Parathyroid adenoma (tissue), 2 donors: ENCODE measurements at regions not wholly inside any gene's neighbourhood (a gene's known extent, or its start where the extent isn't known, plus 50 kb on each side); places are given as distances from the start of the nearest gene placed in this dataset.

ENCODE experiments used
- H2AFZ ChIP-seq: fragments of 300-600 bp; sonication (generic); one replicate; pipeline ENCODE4 v1.7.0; 2017; ENCODE audit warnings: antibody characterized with exemption, mild to moderate bottlenecking
- H3K27ac ChIP-seq: fragments of 300-600 bp; sonication (generic); one replicate; pipeline ENCODE4 v1.7.0; 2017
- H3K27me3 ChIP-seq: fragments of 300-600 bp; sonication (generic); one replicate; pipeline ENCODE4 v1.7.0; 2017; ENCODE audit warnings: low read length; ENCODE audit not compliant: control insufficient read depth, insufficient read depth
- H3K36me3 ChIP-seq: fragments of 300-600 bp; sonication (generic); one replicate; pipeline ENCODE4 v1.7.0; 2017; ENCODE audit warnings: low read length; ENCODE audit not compliant: control insufficient read depth, insufficient read depth
- H3K4me1 ChIP-seq: fragments of 300-600 bp; sonication (generic); one replicate; pipeline ENCODE4 v1.7.0; 2017; ENCODE audit warnings: control low read depth
- H3K4me2 ChIP-seq: fragments of 300-600 bp; sonication (generic); one replicate; pipeline ENCODE4 v1.7.0; 2017; ENCODE audit warnings: low read length
- H3K4me3 ChIP-seq: fragments of 300-600 bp; sonication (generic); one replicate; pipeline ENCODE4 v1.7.0; 2017; ENCODE audit warnings: low read depth, low read length
- H3K79me2 ChIP-seq: fragments of 300-600 bp; sonication (generic); one replicate; pipeline ENCODE4 v1.7.0; 2017; ENCODE audit warnings: control low read depth
- H3K9ac ChIP-seq: fragments of 300-600 bp; sonication (generic); one replicate; pipeline ENCODE4 v1.7.0; 2017; ENCODE audit warnings: mild to moderate bottlenecking
- H3K9me3 ChIP-seq: fragments of 300-600 bp; sonication (generic); one replicate; pipeline ENCODE4 v1.7.0; 2017; ENCODE audit warnings: low read length; ENCODE audit not compliant: control insufficient read depth
- TF ChIP-seq, protein P1 (sequence below): fragments of 300-600 bp; sonication (generic); IDR thresholded peaks from one replicate; pipeline ENCODE4 v1.7.0; 2017; ENCODE audit warnings: antibody characterized with exemption, mild to moderate bottlenecking
- donor health status: primary hyperparathyroidism.

DNA sequence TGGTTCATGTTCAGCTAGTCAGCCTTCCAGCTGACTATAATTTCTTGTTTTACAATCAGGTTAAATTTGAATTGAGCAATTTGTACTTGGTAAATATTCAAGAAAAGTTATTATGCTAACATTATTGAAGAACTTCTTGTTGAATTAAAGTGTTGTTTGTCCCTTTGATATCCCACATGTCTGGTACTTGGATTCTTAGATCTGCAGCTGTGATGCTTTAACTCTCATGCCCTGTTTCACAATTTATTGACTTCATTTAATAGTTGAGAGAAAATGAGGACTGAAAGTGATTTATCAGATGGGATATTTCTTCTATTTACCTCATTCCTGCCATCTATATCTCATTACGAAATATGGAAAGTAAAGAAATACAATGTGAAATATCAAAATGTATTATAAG is 92.8 kb downstream of the FASLG start:
- no peaks in the 10 kb centered on the region for H3K9me3 ChIP-seq
- H3K4me2 ChIP-seq = no peak overlapping the region
- no peaks in the 10 kb centered on the region for H3K36me3 ChIP-seq
- H3K79me2 ChIP-seq = no peaks in the 10 kb centered on the region
- H2AFZ ChIP-seq = no peak overlapping the region
- H3K27ac ChIP-seq = no peak overlapping the region
- H3K4me1 ChIP-seq = no peaks in the 10 kb centered on the region
- no peaks in the 10 kb centered on the region for H3K27me3 ChIP-seq
- TF ChIP-seq, protein P1, sequence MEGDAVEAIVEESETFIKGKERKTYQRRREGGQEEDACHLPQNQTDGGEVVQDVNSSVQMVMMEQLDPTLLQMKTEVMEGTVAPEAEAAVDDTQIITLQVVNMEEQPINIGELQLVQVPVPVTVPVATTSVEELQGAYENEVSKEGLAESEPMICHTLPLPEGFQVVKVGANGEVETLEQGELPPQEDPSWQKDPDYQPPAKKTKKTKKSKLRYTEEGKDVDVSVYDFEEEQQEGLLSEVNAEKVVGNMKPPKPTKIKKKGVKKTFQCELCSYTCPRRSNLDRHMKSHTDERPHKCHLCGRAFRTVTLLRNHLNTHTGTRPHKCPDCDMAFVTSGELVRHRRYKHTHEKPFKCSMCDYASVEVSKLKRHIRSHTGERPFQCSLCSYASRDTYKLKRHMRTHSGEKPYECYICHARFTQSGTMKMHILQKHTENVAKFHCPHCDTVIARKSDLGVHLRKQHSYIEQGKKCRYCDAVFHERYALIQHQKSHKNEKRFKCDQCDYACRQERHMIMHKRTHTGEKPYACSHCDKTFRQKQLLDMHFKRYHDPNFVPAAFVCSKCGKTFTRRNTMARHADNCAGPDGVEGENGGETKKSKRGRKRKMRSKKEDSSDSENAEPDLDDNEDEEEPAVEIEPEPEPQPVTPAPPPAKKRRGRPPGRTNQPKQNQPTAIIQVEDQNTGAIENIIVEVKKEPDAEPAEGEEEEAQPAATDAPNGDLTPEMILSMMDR = no peak
- no peak overlapping the region for H3K4me3 ChIP-seq
- H3K9ac ChIP-seq = no peak overlapping the region

DNA sequence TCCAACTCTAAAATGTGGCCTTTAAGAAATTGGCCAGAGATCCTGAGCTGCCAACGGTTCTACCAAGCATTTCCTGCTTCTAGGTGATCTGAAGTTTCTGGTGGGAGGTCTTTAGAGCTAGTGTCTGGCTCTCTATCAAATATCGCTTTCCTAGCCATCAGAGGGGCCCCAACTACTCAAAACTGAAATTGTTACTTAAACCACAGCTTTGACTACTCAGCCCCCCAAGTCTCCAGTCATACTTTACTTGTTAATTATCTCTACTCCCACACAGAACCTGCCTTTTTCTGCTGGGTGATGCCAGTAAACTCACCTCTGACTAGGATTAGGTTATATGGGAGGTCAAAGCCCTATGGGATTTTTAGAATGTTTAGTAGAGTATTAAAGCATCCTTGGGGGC is 95.1 kb downstream of the FASLG start:
- no peak overlapping the region for H3K27ac ChIP-seq
- H3K27me3 ChIP-seq = no peaks in the 10 kb centered on the region
- H3K36me3 ChIP-seq = no peaks in the 10 kb centered on the region
- TF ChIP-seq, protein P1 = no peak
- no peaks in the 10 kb centered on the region for H3K4me1 ChIP-seq
- no peak overlapping the region for H2AFZ ChIP-seq
- no peaks in the 10 kb centered on the region for H3K79me2 ChIP-seq
- H3K4me2 ChIP-seq = no peak overlapping the region
- H3K9ac ChIP-seq = no peak overlapping the region
- H3K4me3 ChIP-seq = no peak overlapping the region
- H3K9me3 ChIP-seq = no peaks in the 10 kb centered on the region

DNA sequence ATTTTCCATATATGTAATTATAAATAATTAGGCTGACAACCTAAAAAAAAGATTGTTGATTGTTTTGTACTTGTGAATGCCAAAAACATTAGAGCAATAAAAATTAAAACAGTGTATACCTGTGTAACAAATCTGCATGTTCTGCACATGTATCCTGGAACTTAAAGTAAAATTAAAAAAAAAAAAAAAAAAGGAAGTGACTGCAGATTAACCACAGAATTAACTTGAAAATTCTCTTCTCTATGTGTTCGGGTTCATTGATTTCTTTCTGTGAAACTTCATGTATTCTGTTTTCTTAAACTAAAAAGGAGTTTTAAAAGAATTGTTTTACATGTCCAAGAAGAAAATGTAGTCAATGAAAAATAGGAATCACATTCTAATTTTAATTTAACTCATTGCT is 95.7 kb downstream of the FASLG start:
- Histone ChIP-seq H3K27me3 (no peaks in the 10 kb centered on the region), H3K79me2 (no peaks in the 10 kb centered on the region), H3K36me3 (no peaks in the 10 kb centered on the region), H3K4me3 (no peak overlapping the region), H3K9ac (no peak overlapping the region), H3K27ac (no peak overlapping the region), H3K9me3 (no peaks in the 10 kb centered on the region), H3K4me1 (no peaks in the 10 kb centered on the region), H3K4me2 (no peak overlapping the region), H2AFZ (no peak overlapping the region)
- TF ChIP-seq, protein P1 = no peak

DNA sequence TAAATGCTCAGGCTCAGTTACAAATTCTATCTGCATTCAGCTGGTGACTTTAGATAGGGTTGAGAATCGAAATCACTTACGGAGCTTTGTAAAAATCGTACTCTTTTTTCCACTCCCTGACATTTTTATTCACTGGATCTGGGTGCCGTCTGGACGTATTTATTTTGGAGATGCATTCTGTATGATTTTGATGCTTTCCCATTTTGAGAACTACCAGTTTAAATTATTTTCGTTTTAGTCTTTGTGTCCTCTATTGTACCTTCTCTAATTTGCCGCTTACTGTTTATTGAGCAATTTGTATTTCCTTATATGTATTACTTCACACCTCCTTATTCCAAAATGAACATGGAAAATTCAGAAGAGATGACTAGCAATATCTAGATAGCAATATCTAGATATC is 96.2 kb downstream of the FASLG start:
- Histone ChIP-seq H2AFZ (no peak overlapping the region), H3K4me3 (no peak overlapping the region), H3K9me3 (no peaks in the 10 kb centered on the region), H3K27me3 (no peaks in the 10 kb centered on the region), H3K36me3 (no peaks in the 10 kb centered on the region), H3K79me2 (no peaks in the 10 kb centered on the region), H3K4me1 (no peaks in the 10 kb centered on the region), H3K27ac (no peak overlapping the region), H3K9ac (no peak overlapping the region), H3K4me2 (no peak overlapping the region)
- TF ChIP-seq, protein P1 = no peak

DNA sequence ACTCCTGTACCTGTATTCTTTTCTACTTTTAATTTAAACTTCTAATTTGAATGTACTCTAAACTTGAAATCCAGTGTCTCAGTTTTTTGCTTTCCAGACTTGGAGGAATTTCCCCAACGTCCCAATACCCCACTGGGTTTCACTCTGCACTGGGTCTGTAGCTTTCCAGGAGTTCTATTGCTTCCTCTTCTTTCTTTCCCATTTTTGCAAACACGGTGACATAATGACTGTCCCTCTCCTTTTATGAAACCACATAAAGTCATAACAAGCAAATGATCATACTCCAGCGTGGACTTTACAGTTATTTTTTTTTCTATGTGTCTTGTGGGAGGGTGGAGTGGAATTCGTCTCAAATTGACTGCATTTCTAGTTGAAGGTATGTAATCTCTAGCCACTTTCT is 97.1 kb downstream of the FASLG start:
- H3K9me3 ChIP-seq = no peaks in the 10 kb centered on the region
- H3K4me1 ChIP-seq = no peaks in the 10 kb centered on the region
- H3K36me3 ChIP-seq = no peaks in the 10 kb centered on the region
- H2AFZ ChIP-seq = no peak overlapping the region
- TF ChIP-seq, protein P1 = no peak
- H3K4me2 ChIP-seq = no peak overlapping the region
- H3K27ac ChIP-seq = no peak overlapping the region
- H3K4me3 ChIP-seq = no peak overlapping the region
- no peaks in the 10 kb centered on the region for H3K27me3 ChIP-seq
- no peaks in the 10 kb centered on the region for H3K79me2 ChIP-seq
- H3K9ac ChIP-seq = no peak overlapping the region
